ENCODE measurements at regions not wholly inside any gene's neighbourhood (a gene's known extent, or its start where the extent isn't known, plus 50 kb on each side); places are given as distances from the start of the nearest gene placed in this dataset.
"Not testable (repeated sequence)": the region's sequence is repeated elsewhere in the genome, so short reads cannot be mapped to it uniquely, and the experiment has no call there.

DNA sequence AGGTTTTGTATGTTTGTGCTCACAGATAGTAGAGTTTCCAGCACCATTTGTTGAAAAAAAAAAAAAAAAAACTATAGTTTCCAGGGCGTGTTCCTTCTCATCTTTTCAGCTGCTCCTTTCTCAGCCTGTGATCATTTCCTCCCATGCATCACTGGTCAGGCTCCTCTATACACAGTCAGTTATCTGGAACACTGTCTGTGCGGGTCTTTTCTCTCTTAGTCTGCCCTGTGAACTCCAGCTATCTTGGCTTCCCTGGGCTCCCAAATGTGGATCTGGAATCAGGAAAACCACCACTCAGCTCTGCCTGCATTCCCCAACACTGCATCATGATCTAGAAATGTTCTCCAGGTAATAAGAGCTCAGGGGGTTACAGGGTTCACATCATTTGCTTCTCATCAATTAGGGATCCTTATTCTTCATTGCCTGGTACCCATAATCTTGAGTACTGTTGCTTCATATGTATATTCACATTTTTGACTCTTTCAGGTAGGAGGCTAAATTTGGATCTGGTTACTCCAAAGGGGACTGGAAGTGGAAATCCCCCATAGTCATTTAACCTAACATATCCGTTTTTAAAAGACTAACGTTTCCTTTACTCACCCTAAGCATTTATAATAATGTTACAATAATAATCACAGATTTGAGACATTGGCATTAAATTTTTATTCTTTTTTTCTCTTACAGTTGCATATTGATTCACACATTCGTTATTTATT lies 221.8 kb upstream of the KLF3 start:
- no peak for DNase-seq

DNA sequence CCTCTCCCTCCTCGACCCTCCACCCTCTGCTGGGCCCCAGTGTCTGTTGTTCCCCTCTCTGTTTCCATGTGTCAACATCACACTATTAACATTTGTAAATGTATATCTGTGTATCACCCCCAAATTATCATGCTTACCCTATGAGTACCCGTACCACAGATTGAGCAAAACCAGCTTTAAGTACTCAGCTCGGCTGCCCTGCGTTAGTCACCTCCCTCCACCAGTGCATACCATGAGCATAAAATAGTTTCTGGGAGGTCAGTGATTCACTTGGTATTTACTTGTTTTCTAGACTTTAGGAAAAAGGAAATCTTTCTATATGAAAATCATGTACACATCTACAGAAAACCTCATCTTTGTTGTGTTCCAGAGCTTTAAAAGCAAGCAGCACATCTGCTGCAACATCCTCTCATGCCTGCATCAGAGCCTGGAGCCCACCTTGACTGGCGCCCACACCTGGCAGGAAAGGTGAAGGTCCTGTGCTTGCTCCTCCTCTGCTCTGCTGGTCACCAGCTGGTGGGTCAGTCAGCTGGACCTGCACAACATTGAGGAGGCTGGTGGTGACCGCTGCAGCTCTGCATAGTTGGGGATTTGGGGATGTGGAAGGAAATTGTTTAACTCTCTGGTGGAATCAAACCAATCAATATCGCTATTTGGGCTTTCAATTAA lies 214.4 kb upstream of the KLF3 start:
- no peak for DNase-seq

DNA sequence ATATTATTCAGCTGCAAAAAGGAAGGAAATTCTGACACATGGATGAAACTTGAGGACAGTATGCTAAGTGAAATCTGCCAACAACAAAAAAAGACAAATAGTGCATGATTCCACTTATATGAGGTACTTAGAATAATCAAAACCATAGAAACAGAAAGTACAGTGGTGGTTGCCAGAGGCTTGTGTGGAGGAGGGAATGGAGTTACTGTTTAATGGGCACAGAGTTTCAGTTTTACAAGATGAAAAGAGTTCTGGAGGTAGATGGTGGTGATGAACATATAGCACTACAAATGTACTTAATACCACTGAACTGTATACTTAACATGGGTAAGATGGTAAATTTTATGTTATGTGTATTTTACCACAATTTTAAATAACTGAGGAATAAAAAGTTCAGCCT lies 212.0 kb upstream of the KLF3 start:
- DNase-seq, result no peak

DNA sequence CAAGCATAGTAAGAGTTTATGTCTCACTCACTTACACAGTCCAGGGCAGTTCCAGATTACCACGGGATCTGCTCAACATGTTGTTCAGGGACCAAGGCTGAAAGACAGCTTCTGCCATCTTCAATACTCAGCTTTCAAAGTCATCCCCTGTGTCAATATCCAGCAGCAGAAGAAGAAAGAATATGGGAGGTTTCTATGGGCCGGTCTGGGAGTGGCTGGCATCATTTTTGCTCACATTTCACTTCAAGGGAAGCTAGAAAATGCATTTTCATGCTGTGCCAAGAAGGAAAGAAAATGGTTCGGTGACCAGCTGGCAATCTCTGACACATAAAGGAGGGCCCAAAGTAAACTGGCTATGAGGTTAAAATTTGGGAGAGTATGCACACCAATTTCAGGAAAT lies 211.5 kb upstream of the KLF3 start:
- DNase-seq, result no peak

DNA sequence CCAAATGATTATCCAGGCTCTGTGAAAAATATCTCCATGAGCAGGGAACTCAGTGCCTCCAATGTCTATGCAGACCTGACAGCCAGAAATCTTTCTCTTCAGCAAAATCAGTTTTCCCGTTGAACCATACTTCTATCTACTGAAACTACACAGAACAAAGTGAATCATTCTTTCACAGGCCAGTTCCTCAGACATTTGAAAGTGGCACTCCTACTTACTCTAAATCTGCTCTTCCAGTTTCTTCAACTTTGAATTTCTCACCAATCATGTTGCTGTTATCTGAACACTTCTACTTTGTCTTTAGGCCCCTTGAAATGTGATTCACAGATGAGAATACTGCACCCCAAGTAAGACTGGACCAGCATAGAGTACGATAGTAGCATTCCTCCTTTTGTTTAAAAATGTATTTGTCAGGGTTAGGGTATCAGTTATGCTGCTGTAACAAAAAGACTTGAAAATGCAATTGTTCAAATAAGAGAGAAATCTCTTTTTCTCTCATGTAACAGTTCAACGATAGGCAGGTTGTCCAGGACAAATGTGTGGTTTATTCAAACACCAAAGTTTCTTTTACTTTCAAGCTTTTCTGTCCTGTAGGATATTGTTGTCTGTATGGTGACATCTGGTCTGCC lies 210.6 kb upstream of the KLF3 start:
- DNase-seq, result no peak

- no peak for DNase-seq
Measured at GRCh38 chr4:38454284-38454683, 209.7 kb upstream of the KLF3 start.

DNA sequence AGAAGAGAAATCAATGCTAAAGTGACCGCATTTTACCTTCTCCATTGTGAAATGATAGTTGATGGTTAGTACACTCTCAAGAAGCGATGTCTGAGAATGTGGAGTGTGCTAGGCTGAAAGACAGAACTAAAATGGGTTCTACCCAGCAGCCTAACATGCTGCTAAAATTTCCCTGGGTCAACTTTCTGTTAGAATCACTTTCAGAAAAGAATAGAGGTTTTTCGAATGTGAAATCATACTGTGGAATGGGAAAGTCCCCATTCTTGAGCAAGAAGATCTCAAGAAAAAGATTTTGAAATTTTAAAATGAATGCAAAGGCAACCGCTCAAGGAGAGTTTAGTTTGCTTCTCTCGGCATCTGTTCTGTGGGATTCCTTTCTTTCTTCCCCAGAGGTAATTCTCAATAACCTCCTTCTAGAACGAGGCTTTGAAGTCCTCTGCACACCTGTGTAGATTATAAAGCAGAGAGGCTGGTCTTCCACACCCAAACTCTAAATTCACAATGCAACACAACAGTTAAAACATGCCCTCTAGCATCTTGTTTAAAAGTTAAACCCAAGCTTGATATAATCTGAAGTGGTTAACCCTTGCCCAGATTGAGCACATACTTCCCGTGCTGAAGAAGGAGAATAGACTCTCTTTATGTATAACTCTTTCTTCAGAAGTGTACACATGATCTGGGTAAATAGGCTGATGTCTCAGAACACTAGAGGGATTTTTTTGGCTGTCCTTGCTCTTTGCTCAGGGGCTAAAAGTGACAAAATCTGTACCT lies 208.7 kb upstream of the KLF3 start:
- no peak for DNase-seq

GRCh38 chr4:38456096-38456495 lies 207.9 kb upstream of the KLF3 start:
- DNase-seq, result no peak

DNA sequence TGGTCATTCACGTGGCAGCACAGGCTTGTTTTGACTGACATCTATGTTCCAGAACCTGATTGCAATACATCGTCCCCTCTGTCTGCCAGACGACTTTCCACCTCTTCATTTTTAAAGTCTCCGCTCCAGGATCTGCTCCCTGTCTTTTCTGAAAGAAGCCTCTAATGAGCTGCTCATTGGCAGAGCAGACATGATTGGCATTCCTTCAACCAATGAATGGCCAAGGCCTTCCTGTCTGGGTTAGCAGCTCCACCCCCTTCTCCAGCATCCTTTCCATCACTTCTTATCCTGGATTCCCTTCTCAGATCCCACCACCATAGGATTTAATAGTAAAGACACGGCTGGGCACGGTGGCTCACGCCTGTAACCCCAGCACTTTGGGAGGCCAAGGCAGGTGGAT lies 202.7 kb upstream of the KLF3 start:
- no peak for DNase-seq

GRCh38 chr4:38462367-38463055 lies 201.5 kb upstream of the KLF3 start:
- DNase-seq, result no peak

- no peak for DNase-seq
Measured at GRCh38 chr4:38463268-38463958, 200.6 kb upstream of the KLF3 start.

DNA sequence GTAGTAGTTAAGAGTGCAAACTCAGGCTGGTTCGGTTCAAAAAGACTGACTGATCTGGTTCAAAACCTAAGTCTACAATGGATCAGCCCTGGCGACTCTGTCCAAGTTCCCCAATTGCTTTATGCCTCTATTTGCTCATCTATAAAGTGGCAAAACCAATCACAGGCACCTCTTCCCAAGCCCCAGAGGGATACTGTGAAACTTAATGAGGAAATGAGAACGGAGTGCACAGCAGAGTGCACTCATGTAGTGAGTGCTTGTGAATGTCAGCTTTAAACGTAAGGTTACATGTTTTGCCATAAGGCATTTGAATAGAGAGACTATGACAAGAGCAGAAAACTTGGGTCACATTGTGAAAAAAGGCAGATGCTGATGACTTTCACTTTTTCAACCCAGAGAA lies 199.7 kb upstream of the KLF3 start:
- DNase-seq, result no peak

GRCh38 chr4:38466401-38466800 lies 197.6 kb upstream of the KLF3 start:
- no peak for DNase-seq

GRCh38 chr4:38467296-38467695 lies 196.7 kb upstream of the KLF3 start:
- no peak for DNase-seq

DNA sequence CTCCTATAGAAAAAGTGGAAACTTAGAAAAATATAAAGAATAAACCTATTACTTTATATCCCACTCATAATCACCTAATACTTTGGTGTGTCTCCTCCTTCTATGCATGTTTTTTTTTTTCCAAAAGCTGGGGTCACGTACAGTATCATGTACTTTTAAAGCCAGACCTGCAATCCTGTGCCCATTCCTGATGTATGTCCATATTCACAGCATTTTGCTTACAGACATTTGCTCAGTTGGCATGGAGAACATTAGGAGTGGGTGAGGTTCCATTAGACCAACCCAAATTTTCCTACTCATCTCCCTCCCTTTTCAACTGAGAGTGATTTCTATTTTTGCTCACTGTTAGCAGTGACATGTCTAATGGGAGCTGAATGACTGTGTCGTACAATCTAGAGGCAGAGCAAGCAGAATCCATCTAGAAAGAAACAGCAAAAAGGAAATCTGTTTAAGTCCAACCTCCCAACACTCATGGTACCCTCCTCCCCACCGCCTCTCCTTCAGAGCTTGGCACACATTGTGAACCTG lies 195.6 kb upstream of the KLF3 start:
- DNase-seq, result no peak

- no peak for DNase-seq
Measured at GRCh38 chr4:38469410-38469809, 194.6 kb upstream of the KLF3 start.

GRCh38 chr4:38470735-38471262 lies 193.2 kb upstream of the KLF3 start:
- no peak for DNase-seq

DNA sequence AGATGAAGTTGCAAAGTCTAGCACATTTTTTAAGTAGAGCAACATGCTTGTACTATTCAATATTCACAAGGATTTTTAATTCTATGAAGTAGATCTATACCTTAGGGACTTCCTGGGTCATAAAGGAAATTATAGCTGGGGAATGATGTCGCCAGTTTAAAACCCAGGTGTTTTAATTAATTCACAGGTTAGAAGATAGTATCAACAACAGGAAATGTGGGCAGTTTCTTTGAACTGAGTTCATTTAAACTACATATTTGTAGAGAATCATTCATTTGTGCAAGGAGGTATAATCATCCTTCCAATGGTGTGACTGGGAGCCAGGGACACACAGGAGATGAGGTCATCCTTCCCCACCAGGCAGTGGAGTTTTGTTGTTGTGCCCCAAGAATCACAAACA lies 181.3 kb upstream of the KLF3 start:
- no peak for DNase-seq

DNA sequence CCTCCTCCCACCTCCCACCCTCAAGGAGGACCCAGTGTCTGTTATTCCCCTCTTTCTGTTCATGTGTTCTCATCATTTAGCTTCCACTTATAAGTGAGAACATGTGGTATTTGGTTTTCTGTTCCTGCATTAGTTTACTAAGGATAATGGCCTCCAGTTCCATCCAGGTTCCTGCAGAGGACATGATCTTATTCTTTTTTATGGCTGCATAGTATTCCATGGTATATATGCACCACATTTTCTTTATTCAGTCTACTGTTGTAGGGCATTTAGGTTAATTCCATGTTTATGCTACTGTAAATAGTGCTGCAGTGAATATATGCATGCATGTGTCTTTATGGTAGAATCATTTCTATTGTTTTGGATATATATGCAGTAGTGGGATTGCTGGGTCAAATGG lies 180.4 kb upstream of the KLF3 start:
- DNase-seq, result not testable (repeated sequence)

DNA sequence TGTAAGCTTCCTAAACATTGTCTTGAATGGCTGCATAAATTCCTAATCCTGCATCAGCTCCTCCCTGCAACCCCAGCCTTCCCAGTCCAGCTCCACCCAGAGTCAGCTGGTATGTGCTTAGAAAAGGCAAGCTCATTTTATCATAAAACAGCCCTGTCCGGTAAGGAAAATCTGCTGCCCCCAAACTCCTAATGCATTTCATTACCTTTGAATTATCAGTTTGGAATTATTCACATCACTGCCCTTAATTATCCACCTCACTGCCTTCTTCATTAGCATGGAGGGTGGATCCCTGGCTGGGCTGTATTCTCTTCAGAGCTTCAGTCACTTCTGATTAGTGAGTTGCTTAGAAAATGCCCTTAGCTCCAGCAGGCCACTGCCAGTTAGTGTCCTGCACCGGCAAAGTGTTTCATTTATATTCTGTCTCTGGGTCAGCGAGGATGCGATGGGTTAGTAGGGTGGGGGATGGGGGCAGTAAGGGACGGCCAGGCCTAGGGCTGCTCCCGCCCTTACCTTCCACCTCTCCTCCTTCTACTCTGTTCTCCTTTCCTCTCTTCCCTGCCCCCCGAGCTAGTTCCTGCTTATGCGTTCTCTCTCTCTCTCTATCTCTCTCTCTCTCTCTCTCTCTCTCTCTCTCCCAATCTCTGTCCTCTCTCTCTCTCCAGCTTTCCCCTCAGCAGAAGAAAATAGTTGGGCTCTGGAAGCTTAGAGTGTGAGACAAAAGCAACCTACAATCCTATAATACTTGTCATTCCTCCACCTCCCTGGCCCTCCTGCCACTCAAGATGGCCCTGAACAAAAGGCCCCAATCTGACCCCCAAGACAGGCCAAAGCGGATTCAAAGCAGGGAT lies 174.8 kb upstream of the KLF3 start:
- DNase-seq, result no peak
